Activated naive CD4-positive, alpha-beta T cell treated with anti-CD3 and anti-CD28 coated beads, Interleukin-2, amount 50 U/mL, for 24 hours (primary cell): ENCODE measurements at regions not wholly inside any gene's neighbourhood (a gene's known extent, or its start where the extent isn't known, plus 50 kb on each side); places are given as distances from the start of the nearest gene placed in this dataset.
"Not testable (repeated sequence)": the region's sequence is repeated elsewhere in the genome, so short reads cannot be mapped to it uniquely, and the experiment has no call there.

Source experiments
- H3K27ac Mint-ChIP-seq: one replicate; pipeline ENCODE4 v1.8.0; 2021; ENCODE audit warnings: mild to moderate bottlenecking, mixed read lengths
- H3K27me3 Mint-ChIP-seq: one replicate; pipeline ENCODE4 v1.8.0; 2021; ENCODE audit warnings: mixed read lengths
- H3K36me3 Mint-ChIP-seq: one replicate; pipeline ENCODE4 v1.8.0; 2021; ENCODE audit warnings: mixed read lengths
- H3K4me1 Mint-ChIP-seq: one replicate; pipeline ENCODE4 v1.8.0; 2021; ENCODE audit warnings: mixed read lengths
- H3K4me3 Mint-ChIP-seq: one replicate; pipeline ENCODE4 v1.8.0; 2021; ENCODE audit warnings: mild to moderate bottlenecking, mixed read lengths
- H3K9me3 Mint-ChIP-seq: one replicate; pipeline ENCODE4 v1.8.0; 2021; ENCODE audit warnings: mixed read lengths

GRCh38 chr13:50154697-50155096 is 139.5 kb downstream of the KCNRG start:
- H3K36me3 Mint-ChIP-seq: no peaks in the 10 kb centered on the region
- no peak overlapping the region for H3K4me3 Mint-ChIP-seq
- no peak overlapping the region for H3K27ac Mint-ChIP-seq
- peaks cover 18% of the 10 kb centered on the region for H3K4me1 Mint-ChIP-seq
- no peaks in the 10 kb centered on the region for H3K27me3 Mint-ChIP-seq
- H3K9me3 Mint-ChIP-seq: no peaks in the 10 kb centered on the region

DNA sequence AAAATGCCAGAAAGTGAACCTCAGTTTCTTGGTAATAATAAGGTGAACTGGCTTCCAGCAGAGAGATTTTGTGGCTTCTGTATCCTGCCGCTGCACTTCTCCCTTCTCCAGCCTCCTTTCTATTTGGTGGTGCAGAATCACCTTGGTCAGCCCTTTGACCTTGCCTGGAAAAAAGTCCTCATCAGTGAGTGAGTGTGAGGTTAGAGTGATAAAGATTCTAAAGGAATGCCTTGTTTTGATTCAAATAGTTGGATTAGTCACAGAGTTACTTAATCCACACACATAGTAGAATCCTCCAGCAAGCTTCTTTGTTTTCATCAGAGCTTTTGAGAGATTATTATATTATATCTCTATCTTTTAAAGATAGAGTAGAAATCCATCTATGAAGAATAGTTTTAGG is 140.9 kb downstream of the KCNRG start:
- Mint-ChIP-seq H3K4me1 (peaks cover 18% of the 10 kb centered on the region), H3K36me3 (no peaks in the 10 kb centered on the region), H3K4me3 (no peak overlapping the region), H3K27me3 (no peaks in the 10 kb centered on the region), H3K9me3 (no peaks in the 10 kb centered on the region), H3K27ac (no peak overlapping the region)

GRCh38 chr13:50156561-50157127 is 141.4 kb downstream of the KCNRG start:
- Mint-ChIP-seq H3K27ac (no peak overlapping the region), H3K36me3 (no peaks in the 10 kb centered on the region), H3K4me1 (peaks cover 18% of the 10 kb centered on the region), H3K27me3 (no peaks in the 10 kb centered on the region), H3K4me3 (no peak overlapping the region), H3K9me3 (no peaks in the 10 kb centered on the region)

DNA sequence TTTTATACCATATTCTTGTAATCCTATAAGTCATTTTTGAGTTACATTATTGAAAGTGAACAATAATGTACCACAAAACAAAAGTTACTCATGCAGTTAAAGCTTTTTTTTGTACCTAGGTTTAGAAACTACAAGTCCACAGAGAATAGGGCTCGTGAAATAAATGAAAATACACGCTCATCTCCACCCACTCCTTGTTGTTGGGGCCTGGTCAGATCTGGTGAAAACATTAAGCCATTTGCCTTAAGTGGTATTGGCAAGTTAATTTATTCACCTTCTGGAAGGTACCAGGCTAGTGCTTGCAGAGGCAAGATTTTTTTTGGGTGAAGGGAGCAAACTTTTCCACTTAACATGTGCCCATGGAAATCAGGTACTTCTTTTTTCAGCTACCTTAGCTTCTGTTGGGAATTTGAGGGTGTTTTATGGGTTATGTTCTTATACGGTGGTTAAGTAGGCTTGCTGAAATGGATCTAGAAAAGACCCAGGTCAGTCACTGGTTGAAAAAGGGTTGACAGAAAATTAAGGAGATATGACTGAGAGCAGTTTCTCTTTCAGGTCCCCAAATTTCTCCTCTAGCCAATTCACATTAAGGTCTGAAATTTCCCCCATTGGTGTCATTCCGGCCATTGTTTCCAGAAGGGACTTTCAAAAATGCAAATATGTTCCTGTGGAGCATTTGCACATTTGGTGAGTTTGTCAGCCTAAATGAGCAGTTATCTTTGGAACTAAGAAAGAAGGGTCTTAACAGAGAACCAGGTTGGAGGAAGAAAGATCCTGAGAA is 143.3 kb downstream of the KCNRG start:
- H3K27ac Mint-ChIP-seq: no peak overlapping the region
- no peaks in the 10 kb centered on the region for H3K9me3 Mint-ChIP-seq
- no peaks in the 10 kb centered on the region for H3K27me3 Mint-ChIP-seq
- H3K4me1 Mint-ChIP-seq: no peaks in the 10 kb centered on the region
- H3K36me3 Mint-ChIP-seq: no peaks in the 10 kb centered on the region
- no peak overlapping the region for H3K4me3 Mint-ChIP-seq

DNA sequence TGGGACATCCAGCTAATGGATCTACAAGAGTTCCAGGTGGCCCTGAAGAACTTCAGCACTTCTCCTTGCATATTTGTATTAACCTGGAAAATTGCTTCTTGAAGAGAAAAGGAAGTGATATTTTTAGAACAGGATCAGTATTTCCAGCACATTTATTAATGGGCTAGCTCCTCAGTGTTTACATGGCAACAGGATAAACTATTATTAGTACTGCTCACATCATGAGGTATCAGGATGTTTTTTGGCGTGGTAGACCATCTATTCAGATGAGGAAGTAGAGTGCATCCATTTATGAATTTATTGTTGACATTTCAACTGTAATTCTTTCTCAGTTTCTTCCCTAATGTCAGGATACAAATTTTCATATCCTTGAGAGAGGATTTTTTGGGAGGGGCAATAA is 144.4 kb downstream of the KCNRG start:
- Mint-ChIP-seq H3K4me1 (no peaks in the 10 kb centered on the region), H3K4me3 (no peak overlapping the region), H3K27me3 (peaks cover 2% of the 10 kb centered on the region), H3K36me3 (no peaks in the 10 kb centered on the region), H3K27ac (no peak overlapping the region), H3K9me3 (no peaks in the 10 kb centered on the region)

DNA sequence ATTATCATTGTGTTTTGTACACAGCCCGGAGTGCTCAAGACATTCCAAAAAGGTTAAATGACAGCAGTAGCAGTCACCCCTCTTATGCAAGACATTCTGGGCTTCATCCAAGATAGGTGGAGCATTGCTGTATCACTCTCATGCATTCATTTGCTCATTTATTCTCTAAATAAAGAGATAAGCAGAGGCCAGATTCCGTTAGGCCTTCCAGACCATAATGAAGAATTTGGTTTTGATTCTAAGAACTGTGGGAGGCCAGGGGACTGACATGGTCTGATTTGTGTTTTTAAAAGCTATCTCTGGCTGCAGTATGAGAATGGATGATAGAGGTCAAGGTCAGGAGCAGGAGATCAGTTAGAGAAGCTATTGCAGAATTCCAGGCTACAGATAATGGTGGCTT is 145.8 kb downstream of the KCNRG start:
- H3K4me1 Mint-ChIP-seq: no peaks in the 10 kb centered on the region
- no peak overlapping the region for H3K4me3 Mint-ChIP-seq
- H3K27me3 Mint-ChIP-seq: peaks cover 2% of the 10 kb centered on the region
- no peak overlapping the region for H3K27ac Mint-ChIP-seq
- H3K36me3 Mint-ChIP-seq: no peaks in the 10 kb centered on the region
- H3K9me3 Mint-ChIP-seq: no peaks in the 10 kb centered on the region

DNA sequence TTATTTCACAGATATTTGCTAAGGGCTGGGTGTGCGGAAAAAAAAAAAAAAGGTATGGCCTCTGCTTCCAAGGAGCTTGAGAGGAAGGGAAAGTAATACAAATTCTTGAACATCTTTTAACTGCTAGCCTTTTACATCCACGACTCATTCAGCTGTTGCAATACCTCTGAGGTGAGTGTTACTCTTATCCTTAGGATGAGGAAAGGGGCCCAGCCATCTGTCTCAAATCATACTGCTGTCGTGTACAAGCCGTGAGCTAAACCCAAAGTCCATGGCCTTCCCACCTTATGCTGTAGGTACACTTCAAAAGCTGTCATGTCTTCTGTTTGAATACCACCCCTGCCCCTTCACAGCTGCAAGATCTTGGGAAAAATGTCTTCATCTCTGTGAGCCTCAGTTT is 146.8 kb downstream of the KCNRG start:
- H3K27me3 Mint-ChIP-seq: peaks cover 2% of the 10 kb centered on the region

DNA sequence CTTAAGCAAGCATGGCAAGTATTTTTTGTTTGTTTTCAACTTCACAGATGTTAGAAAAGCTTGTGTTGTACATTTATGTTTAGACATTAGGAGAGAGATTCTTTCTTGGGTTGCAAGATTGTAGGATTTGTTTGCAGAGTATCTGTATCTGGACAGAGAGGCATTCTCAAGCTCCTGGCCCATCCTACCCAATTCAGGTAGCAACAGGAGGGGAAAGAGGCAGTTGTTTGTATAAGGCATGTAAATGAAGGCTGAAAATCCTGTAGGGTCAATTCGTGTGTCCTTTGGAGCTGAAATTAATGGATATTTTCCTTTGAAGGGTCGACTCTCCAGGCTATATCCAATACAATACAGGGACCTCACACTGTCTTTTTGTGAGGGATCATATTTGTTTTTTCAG is 147.3 kb downstream of the KCNRG start:
- Mint-ChIP-seq H3K27ac (no peak overlapping the region), H3K9me3 (no peaks in the 10 kb centered on the region), H3K36me3 (no peaks in the 10 kb centered on the region), H3K4me1 (no peaks in the 10 kb centered on the region), H3K27me3 (peaks cover 2% of the 10 kb centered on the region), H3K4me3 (no peak overlapping the region)

More for the DNA sequence above, 146.8 kb downstream of the KCNRG start:
- Mint-ChIP-seq H3K4me3 (no peak overlapping the region), H3K9me3 (no peaks in the 10 kb centered on the region), H3K4me1 (no peaks in the 10 kb centered on the region), H3K36me3 (no peaks in the 10 kb centered on the region), H3K27ac (no peak overlapping the region)

GRCh38 chr13:50167224-50167947 is 152.1 kb downstream of the KCNRG start:
- no peaks in the 10 kb centered on the region for H3K36me3 Mint-ChIP-seq
- no peaks in the 10 kb centered on the region for H3K4me1 Mint-ChIP-seq
- H3K4me3 Mint-ChIP-seq: no peak overlapping the region
- H3K27me3 Mint-ChIP-seq: peaks cover 2% of the 10 kb centered on the region
- no peaks in the 10 kb centered on the region for H3K9me3 Mint-ChIP-seq
- H3K27ac Mint-ChIP-seq: no peak overlapping the region

- Mint-ChIP-seq H3K27me3 (peaks cover 2% of the 10 kb centered on the region), H3K27ac (no peak overlapping the region), H3K4me3 (no peak overlapping the region), H3K36me3 (no peaks in the 10 kb centered on the region), H3K9me3 (no peaks in the 10 kb centered on the region), H3K4me1 (no peaks in the 10 kb centered on the region)
Measured at GRCh38 chr13:50167967-50168366, 152.7 kb downstream of the KCNRG start.

DNA sequence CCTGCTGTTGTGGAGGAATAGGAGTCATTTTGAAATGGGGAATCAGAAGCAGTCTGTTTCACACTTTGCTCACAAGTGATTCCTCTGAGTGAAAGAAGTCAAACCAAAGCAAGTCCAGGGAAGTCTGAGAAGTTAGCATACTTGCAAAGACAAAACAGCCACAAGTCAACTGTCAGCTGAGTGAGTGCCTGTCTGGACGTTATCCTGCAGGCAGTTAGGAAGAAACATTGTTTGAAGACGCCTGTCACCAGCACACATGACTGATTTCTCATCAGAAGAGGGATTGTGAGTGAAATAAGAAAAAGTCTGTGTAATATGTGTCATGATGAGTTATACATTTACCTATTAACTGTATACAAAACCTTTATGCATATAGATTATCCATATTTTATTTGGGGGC is 153.5 kb downstream of the KCNRG start:
- no peak overlapping the region for H3K4me3 Mint-ChIP-seq
- no peaks in the 10 kb centered on the region for H3K9me3 Mint-ChIP-seq
- H3K27me3 Mint-ChIP-seq: peaks cover under 1% of the 10 kb centered on the region
- H3K4me1 Mint-ChIP-seq: no peaks in the 10 kb centered on the region
- no peaks in the 10 kb centered on the region for H3K36me3 Mint-ChIP-seq
- H3K27ac Mint-ChIP-seq: no peak overlapping the region

DNA sequence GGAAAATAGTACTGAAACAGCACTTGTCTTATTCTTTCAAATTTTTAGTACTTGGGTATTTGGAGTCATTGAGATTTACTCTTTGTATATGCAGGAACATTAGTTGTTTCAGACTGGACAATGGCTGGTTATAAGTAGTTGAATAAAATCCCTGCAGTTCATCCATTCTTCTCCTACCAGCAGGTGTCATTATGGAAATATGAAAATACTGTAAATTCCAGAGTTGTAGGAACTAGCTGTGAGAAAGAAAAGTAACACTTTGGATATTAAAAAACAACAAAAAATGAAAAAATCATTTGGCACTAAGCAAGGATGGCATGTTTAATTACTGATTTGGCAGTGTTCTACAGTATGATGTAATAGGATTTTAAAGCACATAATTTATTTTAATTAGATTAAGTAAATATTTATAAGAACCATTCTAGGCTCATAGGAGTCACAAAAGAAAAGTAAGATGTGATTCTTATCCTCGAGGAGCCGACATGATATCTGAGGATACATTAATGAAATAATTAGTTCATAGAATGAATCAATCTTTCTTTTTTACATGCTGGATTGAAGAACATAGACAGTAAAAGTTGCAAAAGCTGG is 155.3 kb downstream of the KCNRG start:
- no peaks in the 10 kb centered on the region for H3K27me3 Mint-ChIP-seq
- no peak overlapping the region for H3K4me3 Mint-ChIP-seq
- H3K4me1 Mint-ChIP-seq: no peaks in the 10 kb centered on the region
- H3K9me3 Mint-ChIP-seq: no peaks in the 10 kb centered on the region
- no peaks in the 10 kb centered on the region for H3K36me3 Mint-ChIP-seq
- H3K27ac Mint-ChIP-seq: no peak overlapping the region

GRCh38 chr13:50171590-50172282 is 156.5 kb downstream of the KCNRG start:
- Mint-ChIP-seq H3K36me3 (no peaks in the 10 kb centered on the region), H3K9me3 (no peaks in the 10 kb centered on the region), H3K4me1 (no peaks in the 10 kb centered on the region), H3K27ac (no peak overlapping the region), H3K27me3 (no peaks in the 10 kb centered on the region), H3K4me3 (no peak overlapping the region)

DNA sequence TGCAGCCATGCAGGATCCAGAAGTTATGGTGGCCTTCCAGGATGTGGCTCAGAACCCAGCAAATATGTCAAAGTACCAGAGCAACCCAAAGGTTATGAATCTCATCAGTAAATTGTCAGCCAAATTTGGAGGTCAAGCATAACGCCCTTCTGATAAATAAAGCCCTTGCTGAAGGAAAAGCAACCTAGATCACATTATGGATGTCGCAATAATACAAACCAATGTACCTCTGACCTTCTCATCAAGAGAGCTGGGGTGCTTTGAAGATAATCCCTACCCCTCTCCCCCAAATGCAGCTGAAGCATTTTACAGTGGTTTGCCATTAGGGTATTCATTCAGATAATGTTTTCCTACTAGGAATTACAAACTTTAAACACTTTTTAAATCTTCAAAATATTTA is 157.8 kb downstream of the KCNRG start:
- H3K4me3 Mint-ChIP-seq, H3K27me3 Mint-ChIP-seq, H3K27ac Mint-ChIP-seq, H3K4me1 Mint-ChIP-seq, H3K9me3 Mint-ChIP-seq, H3K36me3 Mint-ChIP-seq: not testable (repeated sequence)

- no peaks in the 10 kb centered on the region for H3K4me1 Mint-ChIP-seq
- no peaks in the 10 kb centered on the region for H3K27me3 Mint-ChIP-seq
- no peaks in the 10 kb centered on the region for H3K9me3 Mint-ChIP-seq
- no peak overlapping the region for H3K4me3 Mint-ChIP-seq
- no peaks in the 10 kb centered on the region for H3K36me3 Mint-ChIP-seq
- no peak overlapping the region for H3K27ac Mint-ChIP-seq
Measured at GRCh38 chr13:50174630-50175029, 159.4 kb downstream of the KCNRG start.
